22Rv1 (cell line): ENCODE measurements at regions not wholly inside any gene's neighbourhood (a gene's known extent, or its start where the extent isn't known, plus 50 kb on each side); places are given as distances from the start of the nearest gene placed in this dataset.

ENCODE experiments used
- H3K27ac ChIP-seq: fragments of 450-650 bp; 2 replicates; pipeline ENCODE4 v1.5.1; 2017
- ZFX ChIP-seq: fragments of 450-650 bp; IDR thresholded peaks from 2 replicates; pipeline ENCODE4 v1.6.1; 2017; ENCODE audit warnings: antibody characterized with exemption, borderline replicate concordance
- TF ChIP-seq, protein P1 (sequence below): fragments of 450-650 bp; IDR thresholded peaks from 2 replicates; pipeline ENCODE4 v1.5.1; 2017; ENCODE audit warnings: mild to moderate bottlenecking

DNA sequence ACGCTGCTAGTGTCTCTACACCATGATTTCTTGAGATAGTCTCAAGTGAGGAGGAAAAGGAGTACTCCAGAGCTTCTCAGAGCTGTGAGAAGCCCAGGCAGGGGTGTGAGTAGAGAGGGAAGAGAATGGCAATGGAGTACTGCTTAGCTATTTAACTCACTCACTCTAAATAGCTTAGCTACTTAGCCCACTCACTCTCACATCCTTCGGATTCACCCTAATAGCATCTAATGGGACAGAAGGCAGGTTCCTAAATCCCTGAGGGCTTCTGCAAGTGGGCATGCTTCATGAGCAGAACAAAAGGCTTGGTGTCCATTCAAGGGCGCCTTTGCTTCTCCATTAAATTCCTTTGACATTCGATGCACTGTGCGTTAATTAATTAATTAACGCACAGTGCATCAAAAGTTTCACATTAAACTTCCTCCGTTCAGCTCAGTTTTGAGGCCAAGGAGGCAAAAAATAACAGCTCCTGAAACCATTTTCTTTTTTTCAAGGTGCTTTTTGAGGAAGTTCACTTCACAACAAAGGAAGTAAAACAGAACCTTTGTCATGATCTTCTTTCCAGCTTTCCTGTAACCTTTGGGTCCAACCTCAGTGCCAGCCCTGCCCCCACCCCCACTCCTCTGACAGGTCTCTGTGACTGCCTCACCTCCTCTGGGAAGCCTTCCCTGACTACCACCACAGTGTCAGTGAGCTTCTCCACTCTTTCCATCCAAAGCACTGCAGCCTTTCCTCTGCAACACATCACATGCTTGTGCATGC is 294.0 kb downstream of the SEC61B start:
- H3K27ac ChIP-seq: no peak overlapping the region
- TF ChIP-seq ZFX: no peak
- TF ChIP-seq, protein P1, sequence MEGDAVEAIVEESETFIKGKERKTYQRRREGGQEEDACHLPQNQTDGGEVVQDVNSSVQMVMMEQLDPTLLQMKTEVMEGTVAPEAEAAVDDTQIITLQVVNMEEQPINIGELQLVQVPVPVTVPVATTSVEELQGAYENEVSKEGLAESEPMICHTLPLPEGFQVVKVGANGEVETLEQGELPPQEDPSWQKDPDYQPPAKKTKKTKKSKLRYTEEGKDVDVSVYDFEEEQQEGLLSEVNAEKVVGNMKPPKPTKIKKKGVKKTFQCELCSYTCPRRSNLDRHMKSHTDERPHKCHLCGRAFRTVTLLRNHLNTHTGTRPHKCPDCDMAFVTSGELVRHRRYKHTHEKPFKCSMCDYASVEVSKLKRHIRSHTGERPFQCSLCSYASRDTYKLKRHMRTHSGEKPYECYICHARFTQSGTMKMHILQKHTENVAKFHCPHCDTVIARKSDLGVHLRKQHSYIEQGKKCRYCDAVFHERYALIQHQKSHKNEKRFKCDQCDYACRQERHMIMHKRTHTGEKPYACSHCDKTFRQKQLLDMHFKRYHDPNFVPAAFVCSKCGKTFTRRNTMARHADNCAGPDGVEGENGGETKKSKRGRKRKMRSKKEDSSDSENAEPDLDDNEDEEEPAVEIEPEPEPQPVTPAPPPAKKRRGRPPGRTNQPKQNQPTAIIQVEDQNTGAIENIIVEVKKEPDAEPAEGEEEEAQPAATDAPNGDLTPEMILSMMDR: no peak

DNA sequence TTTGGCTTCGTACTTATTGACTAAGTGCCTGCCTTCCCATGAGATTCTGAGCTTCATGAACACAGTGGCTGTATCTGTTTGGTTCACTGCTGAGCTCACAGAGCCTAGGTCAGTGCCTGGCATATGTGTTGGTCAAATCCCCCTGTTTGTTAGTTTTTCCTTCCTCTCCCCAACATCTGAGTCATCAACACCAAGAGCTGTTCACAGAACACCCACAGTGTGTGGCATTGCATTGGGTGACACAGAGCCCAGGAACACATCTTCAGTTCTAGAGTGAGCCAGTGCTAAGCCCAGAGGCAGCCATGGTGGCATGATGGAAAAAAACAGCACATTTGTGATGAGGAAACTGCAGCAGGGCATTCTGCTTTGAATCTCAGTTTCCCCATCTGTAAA is 294.6 kb downstream of the SEC61B start:
- no peak overlapping the region for H3K27ac ChIP-seq
- TF ChIP-seq, protein P1: no peak
- no peak for TF ChIP-seq ZFX

DNA sequence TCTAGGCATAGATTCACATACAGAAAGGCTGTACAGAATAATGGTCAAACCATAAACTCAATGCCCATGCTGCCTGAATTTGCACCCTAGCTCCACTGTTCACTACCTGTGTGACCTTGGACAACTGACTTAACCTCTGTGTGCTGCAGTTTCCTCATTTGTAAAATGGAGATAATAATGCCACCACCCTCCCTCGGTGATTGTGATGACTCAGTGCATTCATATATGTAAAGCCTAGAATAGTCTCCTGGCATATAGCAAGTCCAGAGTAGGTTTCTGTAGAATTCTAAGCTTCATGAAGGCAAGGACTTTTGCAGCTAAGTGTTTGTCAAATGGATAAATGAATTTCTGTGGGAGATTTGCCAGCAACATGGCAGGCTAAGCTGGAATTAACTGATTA is 297.8 kb upstream of the NR4A3 start:
- no peak overlapping the region for H3K27ac ChIP-seq
- no peak for TF ChIP-seq ZFX
- TF ChIP-seq, protein P1: no peak

DNA sequence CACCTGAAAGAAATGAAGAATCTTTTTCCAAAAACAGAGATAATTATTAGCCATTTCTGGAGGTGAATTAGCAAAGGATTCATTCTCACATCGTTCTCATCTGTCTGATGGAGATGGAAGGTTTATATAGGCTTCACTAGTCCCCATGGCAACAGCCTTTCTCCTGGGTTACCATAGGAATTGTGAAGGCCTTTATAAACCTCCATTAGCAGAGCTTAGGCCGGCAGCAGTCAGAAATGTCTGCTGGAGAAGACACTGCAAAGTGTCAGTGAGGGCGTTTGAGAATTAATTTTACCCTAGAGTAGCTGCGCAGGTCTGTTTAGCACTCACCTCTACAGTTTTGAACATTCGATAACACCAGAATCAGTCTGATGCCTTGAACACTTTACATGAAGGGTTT is 290.4 kb upstream of the NR4A3 start:
- no peak overlapping the region for H3K27ac ChIP-seq
- TF ChIP-seq ZFX: no peak
- TF ChIP-seq, protein P1: no peak

DNA sequence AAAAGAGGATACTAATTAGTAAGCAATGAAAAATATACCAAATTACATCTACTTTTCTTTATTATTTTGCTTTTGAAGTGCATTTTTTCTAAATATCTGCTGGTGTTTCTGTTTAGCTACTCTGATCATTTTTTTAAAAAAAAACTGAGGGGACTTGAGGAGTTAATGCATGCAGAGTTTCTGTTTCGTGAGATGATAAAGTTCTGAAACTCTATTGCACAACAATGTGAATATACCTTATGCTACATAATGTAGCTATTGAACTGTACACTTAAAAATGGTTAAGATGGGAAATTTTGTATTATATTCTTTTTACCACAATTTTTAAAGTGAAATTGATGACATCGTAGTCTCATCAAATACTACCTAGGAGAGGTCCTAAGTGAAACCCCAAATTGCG is 288.3 kb upstream of the NR4A3 start:
- H3K27ac ChIP-seq: no peak overlapping the region
- TF ChIP-seq ZFX: no peak
- TF ChIP-seq, protein P1: no peak

DNA sequence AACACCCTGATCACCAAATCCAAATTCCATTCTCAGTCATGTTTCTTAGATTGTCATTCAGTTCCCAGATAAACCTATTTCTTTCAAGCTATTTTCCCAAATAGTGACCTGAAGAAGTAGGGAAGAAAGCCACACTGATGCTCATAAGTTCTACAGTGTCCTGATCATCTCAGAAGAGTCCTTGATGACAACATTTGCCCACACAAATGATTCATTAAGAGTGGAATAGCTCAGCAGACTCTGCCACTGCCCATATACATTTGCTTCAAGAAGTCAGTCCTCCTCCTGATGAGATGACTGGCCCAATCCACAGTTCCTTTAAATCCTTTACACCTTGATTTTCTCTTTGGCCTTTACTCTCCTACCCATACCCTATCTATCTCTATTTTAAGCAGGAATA is 283.7 kb upstream of the NR4A3 start:
- no peak overlapping the region for H3K27ac ChIP-seq
- no peak for TF ChIP-seq ZFX
- TF ChIP-seq, protein P1: no peak

DNA sequence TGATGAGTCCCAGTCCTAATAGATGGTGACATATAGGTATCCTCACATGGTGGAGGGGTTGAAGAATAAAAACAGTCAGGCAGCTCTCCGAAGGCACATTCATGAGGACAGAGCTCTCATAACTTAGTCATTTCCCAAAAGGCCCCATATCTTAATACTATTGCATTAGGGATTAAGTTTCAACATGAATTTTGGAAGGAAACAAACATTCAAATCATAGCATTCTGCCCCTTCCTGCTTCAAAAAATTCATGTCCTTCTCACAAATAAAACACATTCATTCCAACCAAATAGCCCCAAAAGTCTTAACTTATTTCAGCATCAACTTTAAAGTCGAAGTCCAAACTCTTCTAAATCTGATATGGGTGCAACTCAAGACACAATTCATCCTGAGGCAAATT is 277.2 kb upstream of the NR4A3 start:
- H3K27ac ChIP-seq: no peak overlapping the region
- TF ChIP-seq ZFX: no peak
- TF ChIP-seq, protein P1: no peak
